ENCODE measurements at regions not wholly inside any gene's neighbourhood (a gene's known extent, or its start where the extent isn't known, plus 50 kb on each side); places are given as distances from the start of the nearest gene placed in this dataset.

DNA sequence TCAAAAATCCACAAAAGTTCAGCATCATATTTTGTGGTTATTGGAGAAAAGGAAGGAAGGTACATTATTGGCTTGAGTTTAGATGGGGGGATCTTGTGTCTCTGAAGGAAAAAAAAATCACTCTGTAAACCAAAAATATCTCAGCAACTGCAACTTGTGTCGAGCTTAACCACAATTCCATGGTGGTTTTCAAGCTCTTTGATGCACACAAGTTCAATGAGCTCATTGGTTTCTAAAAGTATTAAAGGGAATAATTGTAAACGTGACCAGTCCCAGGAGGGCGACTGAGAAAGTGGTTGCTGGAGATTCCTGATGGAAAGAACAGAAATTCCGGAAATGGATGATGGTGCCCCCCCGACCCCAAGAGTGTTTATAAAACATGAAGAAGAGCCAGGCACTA lies 173.8 kb downstream of the PSAT1 start:
- peaks cover 0 to 9% of the 10 kb centered on the region in 2 donors for H3K27me3 Mint-ChIP-seq (ENCODE audit: low read depth in 2 of 2)
- Histone ChIP-seq H3K4me3 (ENCODE audit: low read length) (no peak overlapping the region), H3K27ac (ENCODE audit: low read length) (no peak overlapping the region), H3K9me3 (ENCODE audit: control insufficient read depth, insufficient read depth, low read length) (no peaks in the 10 kb centered on the region), H3K4me1 (ENCODE audit: control insufficient read depth, insufficient read depth, low read length) (no peaks in the 10 kb centered on the region), H3K27me3 (ENCODE audit: control insufficient read depth, insufficient read depth, low read length) (no peaks in the 10 kb centered on the region), H3K36me3 (ENCODE audit: control insufficient read depth, insufficient read depth, low read length) (no peaks in the 10 kb centered on the region)
- no peak overlapping the region for H3K27ac Mint-ChIP-seq
- TF ChIP-seq, protein P1, sequence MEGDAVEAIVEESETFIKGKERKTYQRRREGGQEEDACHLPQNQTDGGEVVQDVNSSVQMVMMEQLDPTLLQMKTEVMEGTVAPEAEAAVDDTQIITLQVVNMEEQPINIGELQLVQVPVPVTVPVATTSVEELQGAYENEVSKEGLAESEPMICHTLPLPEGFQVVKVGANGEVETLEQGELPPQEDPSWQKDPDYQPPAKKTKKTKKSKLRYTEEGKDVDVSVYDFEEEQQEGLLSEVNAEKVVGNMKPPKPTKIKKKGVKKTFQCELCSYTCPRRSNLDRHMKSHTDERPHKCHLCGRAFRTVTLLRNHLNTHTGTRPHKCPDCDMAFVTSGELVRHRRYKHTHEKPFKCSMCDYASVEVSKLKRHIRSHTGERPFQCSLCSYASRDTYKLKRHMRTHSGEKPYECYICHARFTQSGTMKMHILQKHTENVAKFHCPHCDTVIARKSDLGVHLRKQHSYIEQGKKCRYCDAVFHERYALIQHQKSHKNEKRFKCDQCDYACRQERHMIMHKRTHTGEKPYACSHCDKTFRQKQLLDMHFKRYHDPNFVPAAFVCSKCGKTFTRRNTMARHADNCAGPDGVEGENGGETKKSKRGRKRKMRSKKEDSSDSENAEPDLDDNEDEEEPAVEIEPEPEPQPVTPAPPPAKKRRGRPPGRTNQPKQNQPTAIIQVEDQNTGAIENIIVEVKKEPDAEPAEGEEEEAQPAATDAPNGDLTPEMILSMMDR (IDR thresholded peaks at IDR 0.05) = no peak
- H3K9me3 Mint-ChIP-seq = no peaks in the 10 kb centered on the region
- 32% methylated on average over 5 of the region's 5 CpGs for WGBS (ENCODE audit: insufficient coverage)
- no peak for ATAC-seq
- H3K4me3 Mint-ChIP-seq = no peak overlapping the region
- intact Hi-C loops (cut with micrococcal nuclease) = no loop called here
- H3K36me3 Mint-ChIP-seq = no peaks in the 10 kb centered on the region
- no peak for DNase-seq
- H3K4me1 Mint-ChIP-seq = no peaks in the 10 kb centered on the region

DNA sequence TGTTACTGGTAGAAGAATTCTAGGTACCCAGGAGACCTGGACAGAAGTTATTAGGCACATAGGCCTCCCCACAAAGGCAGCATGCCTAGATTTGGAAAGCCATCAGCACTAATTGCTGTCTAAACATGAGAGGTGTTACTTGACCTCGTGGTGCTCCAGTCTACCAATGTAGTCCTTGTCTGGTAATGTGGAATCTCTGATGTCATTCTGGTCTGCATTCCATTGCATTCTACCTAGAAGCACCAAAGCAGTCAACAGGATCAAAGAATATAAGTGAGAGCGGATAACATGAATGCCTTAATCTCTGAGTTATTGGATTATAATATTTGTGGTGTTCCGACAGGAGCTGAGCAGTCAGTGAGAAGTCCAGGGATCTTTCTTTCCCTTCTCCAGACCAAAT lies 175.2 kb downstream of the PSAT1 start:
- intact Hi-C loops (cut with micrococcal nuclease) = no loop called here
- Mint-ChIP-seq H3K9me3 (no peaks in the 10 kb centered on the region), H3K4me1 (no peaks in the 10 kb centered on the region), H3K36me3 (no peaks in the 10 kb centered on the region), H3K4me3 (no peak overlapping the region), H3K27ac (no peak overlapping the region), H3K27me3 (ENCODE audit: low read depth in 2 of 2) (peaks cover 0 to 9% of the 10 kb centered on the region in 2 donors)
- H3K4me1 ChIP-seq (ENCODE audit: control insufficient read depth, insufficient read depth, low read length) = no peaks in the 10 kb centered on the region
- no peak overlapping the region for H3K4me3 ChIP-seq (ENCODE audit: low read length)
- WGBS (ENCODE audit: insufficient coverage) = 94% methylated on average over 3 of the region's 3 CpGs
- TF ChIP-seq, protein P1 (IDR thresholded peaks at IDR 0.05) = no peak
- no peak for ATAC-seq
- DNase-seq = no peak
- no peaks in the 10 kb centered on the region for H3K9me3 ChIP-seq (ENCODE audit: control insufficient read depth, insufficient read depth, low read length)
- H3K36me3 ChIP-seq (ENCODE audit: control insufficient read depth, insufficient read depth, low read length) = no peaks in the 10 kb centered on the region
- no peak overlapping the region for H3K27ac ChIP-seq (ENCODE audit: low read length)
- H3K27me3 ChIP-seq (ENCODE audit: control insufficient read depth, insufficient read depth, low read length) = no peaks in the 10 kb centered on the region

DNA sequence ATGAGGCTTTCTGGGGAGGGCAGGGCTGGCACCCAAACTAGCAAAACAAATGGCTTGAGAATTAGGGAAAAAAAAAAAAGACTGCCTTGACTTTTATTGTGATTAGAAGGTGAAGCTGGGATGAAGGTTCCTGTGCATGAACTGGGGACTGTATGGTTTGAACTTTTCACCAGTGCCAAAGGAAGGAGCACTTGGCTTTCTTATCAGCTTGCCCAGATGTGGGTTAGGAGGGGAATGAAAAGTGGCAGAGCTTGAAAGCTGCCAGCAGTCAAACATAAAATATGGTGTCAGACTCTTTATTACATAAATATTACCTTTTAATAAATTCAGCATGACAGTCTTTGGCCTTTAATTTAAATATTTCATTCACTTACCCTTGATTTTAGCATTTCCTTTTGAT lies 182.5 kb downstream of the PSAT1 start:
- no peaks in the 10 kb centered on the region for H3K36me3 Mint-ChIP-seq
- no peak for ATAC-seq
- Histone ChIP-seq H3K9me3 (ENCODE audit: control insufficient read depth, insufficient read depth, low read length) (no peaks in the 10 kb centered on the region), H3K36me3 (ENCODE audit: control insufficient read depth, insufficient read depth, low read length) (no peaks in the 10 kb centered on the region), H3K27me3 (ENCODE audit: control insufficient read depth, insufficient read depth, low read length) (no peaks in the 10 kb centered on the region), H3K4me1 (ENCODE audit: control insufficient read depth, insufficient read depth, low read length) (no peaks in the 10 kb centered on the region), H3K4me3 (ENCODE audit: low read length) (no peak overlapping the region), H3K27ac (ENCODE audit: low read length) (no peak overlapping the region)
- intact Hi-C loops (cut with micrococcal nuclease) = no loop called here
- TF ChIP-seq, protein P1 (IDR thresholded peaks at IDR 0.05) = no peak
- no peak for DNase-seq
- H3K27ac Mint-ChIP-seq = no peak overlapping the region
- H3K27me3 Mint-ChIP-seq (ENCODE audit: low read depth in 2 of 2) = peaks cover 0 to 4% of the 10 kb centered on the region in 2 donors
- H3K9me3 Mint-ChIP-seq = peaks cover 0 to 4% of the 10 kb centered on the region in 2 donors
- H3K4me1 Mint-ChIP-seq = no peaks in the 10 kb centered on the region
- no peak overlapping the region for H3K4me3 Mint-ChIP-seq

DNA sequence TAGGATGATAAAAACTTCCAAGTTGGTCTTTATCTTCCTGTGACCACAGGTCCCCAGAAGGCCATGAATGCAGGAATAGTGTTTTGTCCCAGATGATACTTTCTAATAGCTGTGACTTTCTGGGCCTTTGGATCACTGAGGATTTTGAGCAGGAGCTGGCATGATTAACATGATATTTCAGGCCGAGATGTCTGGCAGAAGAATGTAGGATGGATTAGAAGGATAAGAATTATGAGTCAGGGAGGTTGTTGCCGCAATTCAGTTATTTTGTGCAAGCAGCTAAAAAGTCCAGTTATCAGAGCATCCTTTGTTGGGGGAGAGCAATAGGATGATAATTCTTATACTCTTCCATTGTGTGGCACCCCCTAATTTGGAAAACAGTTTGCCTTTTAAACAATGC lies 189.7 kb downstream of the PSAT1 start:
- H3K36me3 ChIP-seq (ENCODE audit: control insufficient read depth, insufficient read depth, low read length) = no peaks in the 10 kb centered on the region
- no peaks in the 10 kb centered on the region for H3K27me3 ChIP-seq (ENCODE audit: control insufficient read depth, insufficient read depth, low read length)
- no peak for DNase-seq
- no peak overlapping the region for H3K4me3 Mint-ChIP-seq
- 90% methylated on average over 2 of the region's 2 CpGs for whole genome bisulfite sequencing (ENCODE audit: insufficient coverage)
- H3K4me3 ChIP-seq (ENCODE audit: low read length) = no peak overlapping the region
- TF ChIP-seq, protein P1 (IDR thresholded peaks at IDR 0.05) = no peak
- H3K4me1 ChIP-seq (ENCODE audit: control insufficient read depth, insufficient read depth, low read length) = no peaks in the 10 kb centered on the region
- H3K27ac ChIP-seq (ENCODE audit: low read length) = no peak overlapping the region
- peaks cover 2 to 6% of the 10 kb centered on the region in 2 donors for H3K9me3 Mint-ChIP-seq
- no peak overlapping the region for H3K27ac Mint-ChIP-seq
- H3K27me3 Mint-ChIP-seq (ENCODE audit: low read depth in 2 of 2) = peaks cover 0 to 4% of the 10 kb centered on the region in 2 donors
- intact Hi-C loops (cut with micrococcal nuclease) = no loop called here
- no peaks in the 10 kb centered on the region for H3K36me3 Mint-ChIP-seq
- H3K4me1 Mint-ChIP-seq = no peaks in the 10 kb centered on the region
- no peaks in the 10 kb centered on the region for H3K9me3 ChIP-seq (ENCODE audit: control insufficient read depth, insufficient read depth, low read length)
- ATAC-seq = no peak
